ENCODE measurements at regions not wholly inside any gene's neighbourhood (a gene's known extent, or its start where the extent isn't known, plus 50 kb on each side); places are given as distances from the start of the nearest gene placed in this dataset.

DNA sequence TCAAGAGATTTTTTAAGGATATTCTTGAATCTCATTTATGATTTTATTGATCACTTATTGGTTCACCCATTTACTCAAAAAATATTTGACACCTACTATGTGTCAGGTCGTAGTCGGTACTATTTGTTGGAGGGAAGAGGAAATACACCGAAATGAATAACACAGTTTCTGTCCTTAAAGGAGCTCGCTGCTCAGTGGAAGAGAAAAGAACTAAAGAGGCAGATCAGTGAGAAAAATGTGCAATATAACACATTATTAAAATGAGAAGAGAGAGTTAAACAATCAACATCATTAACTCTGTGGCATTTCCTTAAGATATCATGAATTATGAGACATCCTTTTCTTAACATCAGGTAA, 56.1 kb upstream of the ADAMTS9 start:
- no peak overlapping the region for H3K27ac ChIP-seq (ENCODE audit: low read depth, low read length)
- DNase-seq (ENCODE audit: low read depth, low spot score) (no peak), ATAC-seq (no peak)
- no peaks in the 10 kb centered on the region for H3K4me1 ChIP-seq (ENCODE audit: control insufficient read depth in 1 of 2, insufficient read depth in 2 of 2, low read length in 2 of 2)
- BruUV-seq (replicated peaks), result no TSS peak
- H4K20me1 ChIP-seq (ENCODE audit: insufficient read depth), result no peaks in the 10 kb centered on the region
- TF ChIP-seq CBX3 (IDR thresholded peaks at IDR 0.05; ENCODE audit: low read depth), result no peak
- H3K4me2 ChIP-seq (ENCODE audit: low read length), result no peak overlapping the region
- no peaks in the 10 kb centered on the region for H3K79me2 ChIP-seq (ENCODE audit: insufficient read depth, low read length)
- H3K9me3 ChIP-seq (ENCODE audit: control insufficient read depth in 1 of 2, insufficient read depth in 1 of 2, low read depth in 1 of 2, low read length in 2 of 2), result no peaks in the 10 kb centered on the region
- H2AFZ ChIP-seq (ENCODE audit: low read depth, low read length, poor library complexity, severe bottlenecking), result no peak overlapping the region
- intact Hi-C loops (cut with micrococcal nuclease), result no loop called here
- ChIA-PET CTCF (no interaction called here), POLR2A (no interaction called here), RAD21 (ENCODE audit: low non-redundant PET in 1 of 2, low total read pairs in 2 of 2, uncharacterized antibody in 2 of 2, unreplicated experiment in 2 of 2) (no interaction called here)
- H3K27me3 ChIP-seq (ENCODE audit: insufficient read depth, low read length), result peaks cover 4% of the 10 kb centered on the region; the same call in 1 of the 2 replicates
- H3K9me2 ChIP-seq (ENCODE audit: insufficient read depth), result no peaks in the 10 kb centered on the region
- H3K9ac ChIP-seq (ENCODE audit: low read length), result no peak overlapping the region
- H3K4me3 ChIP-seq (replicated peaks in 1 of 2; ENCODE audit: low read depth in 1 of 2, low read length in 2 of 2), result no peak overlapping the region
- H3K36me3 ChIP-seq (ENCODE audit: control insufficient read depth in 1 of 2, insufficient read depth in 2 of 2, low read length in 2 of 2), result no peaks in the 10 kb centered on the region

- Histone ChIP-seq H3K9me2 (ENCODE audit: insufficient read depth) (no peaks in the 10 kb centered on the region), H3K4me1 (ENCODE audit: control insufficient read depth in 1 of 2, insufficient read depth in 2 of 2, low read length in 2 of 2) (no peaks in the 10 kb centered on the region), H3K9ac (ENCODE audit: low read length) (no peak overlapping the region), H4K20me1 (ENCODE audit: insufficient read depth) (no peaks in the 10 kb centered on the region), H3K79me2 (ENCODE audit: insufficient read depth, low read length) (no peaks in the 10 kb centered on the region), H3K27ac (ENCODE audit: low read depth, low read length) (no peak overlapping the region), H3K9me3 (ENCODE audit: control insufficient read depth in 1 of 2, insufficient read depth in 1 of 2, low read depth in 1 of 2, low read length in 2 of 2) (no peaks in the 10 kb centered on the region), H3K4me3 (replicated peaks in 1 of 2; ENCODE audit: low read depth in 1 of 2, low read length in 2 of 2) (no peak overlapping the region), H3K4me2 (ENCODE audit: low read length) (no peak overlapping the region), H3K36me3 (ENCODE audit: control insufficient read depth in 1 of 2, insufficient read depth in 2 of 2, low read length in 2 of 2) (no peaks in the 10 kb centered on the region), H2AFZ (ENCODE audit: low read depth, low read length, poor library complexity, severe bottlenecking) (no peak overlapping the region), H3K27me3 (ENCODE audit: insufficient read depth, low read length) (no peaks in the 10 kb centered on the region)
- no peak for TF ChIP-seq EZH2phosphoT487 (IDR thresholded peaks at IDR 0.05; ENCODE audit: borderline replicate concordance)
- no peak for TF ChIP-seq RAD21 (IDR thresholded peaks at IDR 0.05; ENCODE audit: low read depth)
- no peak for TF ChIP-seq FOSL1 (IDR thresholded peaks at IDR 0.05; ENCODE audit: low read depth)
- no peak for TF ChIP-seq POLR2AphosphoS5 (IDR thresholded peaks at IDR 0.05; ENCODE audit: low read depth, low read length)
- BruUV-seq (replicated peaks), result no TSS peak
- no peak for ATAC-seq
- ChIA-PET CTCF (no interaction called here), RAD21 (ENCODE audit: low non-redundant PET in 1 of 2, low total read pairs in 2 of 2, uncharacterized antibody in 2 of 2, unreplicated experiment in 2 of 2) (no interaction called here), POLR2A (no interaction called here)
- DNase-seq (ENCODE audit: low read depth, low spot score), result no peak
- intact Hi-C loops (cut with micrococcal nuclease), result no loop called here
These were observed 55.5 kb upstream of the ADAMTS9 start for GRCh38 chr3:64743156-64743886.
